HFF-Myc (cell line): ENCODE measurements at regions not wholly inside any gene's neighbourhood (a gene's known extent, or its start where the extent isn't known, plus 50 kb on each side); places are given as distances from the start of the nearest gene placed in this dataset.

Experiments
- DNase-seq: peaks from one replicate; pipeline ENCODE4 v3.0.0-alpha.2; 2011; ENCODE audit warnings: low read depth; ENCODE audit errors: extremely low read depth
- H3K4me3 ChIP-seq: replicated peaks from 2 replicates; pipeline ENCODE4 v1.5.1; 2011; ENCODE audit warnings: low read depth, mild to moderate bottlenecking, control low read depth, low read length
- TF ChIP-seq, protein P1 (sequence below): IDR thresholded peaks from 2 replicates; pipeline ENCODE4 v1.5.1; 2012; ENCODE audit warnings: mild to moderate bottlenecking, low read depth, low read length, control low read depth; ENCODE audit errors: missing control alignments

DNA sequence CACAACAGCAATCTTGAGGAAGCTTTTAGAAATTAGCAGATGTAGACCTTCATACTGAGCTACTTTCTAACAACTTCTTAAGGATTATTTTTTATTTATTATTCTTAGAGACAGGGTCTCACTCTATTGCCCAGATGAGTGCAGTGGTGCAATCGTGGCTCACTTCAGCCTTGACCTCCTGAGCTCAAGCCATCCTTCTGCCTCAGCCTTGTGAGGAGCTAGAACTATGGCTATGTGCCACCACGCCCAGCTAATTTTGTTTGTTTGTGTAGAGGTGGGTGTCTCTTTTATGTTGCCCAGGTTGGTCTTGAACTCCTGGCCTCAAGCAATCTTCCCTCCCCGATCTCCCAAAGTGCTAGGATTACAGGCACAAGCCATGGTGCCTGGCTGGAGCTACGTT lies 200.6 kb downstream of the TSHZ3 start:
- no peak overlapping the region for H3K4me3 ChIP-seq
- TF ChIP-seq, protein P1, sequence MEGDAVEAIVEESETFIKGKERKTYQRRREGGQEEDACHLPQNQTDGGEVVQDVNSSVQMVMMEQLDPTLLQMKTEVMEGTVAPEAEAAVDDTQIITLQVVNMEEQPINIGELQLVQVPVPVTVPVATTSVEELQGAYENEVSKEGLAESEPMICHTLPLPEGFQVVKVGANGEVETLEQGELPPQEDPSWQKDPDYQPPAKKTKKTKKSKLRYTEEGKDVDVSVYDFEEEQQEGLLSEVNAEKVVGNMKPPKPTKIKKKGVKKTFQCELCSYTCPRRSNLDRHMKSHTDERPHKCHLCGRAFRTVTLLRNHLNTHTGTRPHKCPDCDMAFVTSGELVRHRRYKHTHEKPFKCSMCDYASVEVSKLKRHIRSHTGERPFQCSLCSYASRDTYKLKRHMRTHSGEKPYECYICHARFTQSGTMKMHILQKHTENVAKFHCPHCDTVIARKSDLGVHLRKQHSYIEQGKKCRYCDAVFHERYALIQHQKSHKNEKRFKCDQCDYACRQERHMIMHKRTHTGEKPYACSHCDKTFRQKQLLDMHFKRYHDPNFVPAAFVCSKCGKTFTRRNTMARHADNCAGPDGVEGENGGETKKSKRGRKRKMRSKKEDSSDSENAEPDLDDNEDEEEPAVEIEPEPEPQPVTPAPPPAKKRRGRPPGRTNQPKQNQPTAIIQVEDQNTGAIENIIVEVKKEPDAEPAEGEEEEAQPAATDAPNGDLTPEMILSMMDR: no peak
- DNase-seq: no peak

DNA sequence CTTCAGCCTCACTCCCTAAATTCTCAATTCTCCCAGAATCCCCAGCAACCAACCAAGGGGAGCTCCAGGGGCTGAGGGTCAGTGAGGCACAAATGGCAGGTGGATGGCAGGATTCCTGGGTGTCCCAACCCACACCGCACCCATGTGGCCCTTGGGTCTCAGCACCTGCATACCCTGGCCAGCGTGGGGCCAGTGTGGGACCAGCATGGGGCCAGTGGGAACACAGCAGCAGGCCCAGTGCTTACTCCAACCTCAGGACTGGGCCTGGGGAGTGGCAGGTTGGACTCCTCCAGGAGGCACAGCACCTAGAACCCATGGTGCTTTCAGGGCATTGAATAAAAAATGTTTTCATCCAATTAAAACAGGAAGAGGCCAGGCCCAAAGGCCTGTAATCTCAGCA lies 202.0 kb downstream of the TSHZ3 start:
- no peak overlapping the region for H3K4me3 ChIP-seq
- DNase-seq: no peak
- TF ChIP-seq, protein P1: no peak

DNA sequence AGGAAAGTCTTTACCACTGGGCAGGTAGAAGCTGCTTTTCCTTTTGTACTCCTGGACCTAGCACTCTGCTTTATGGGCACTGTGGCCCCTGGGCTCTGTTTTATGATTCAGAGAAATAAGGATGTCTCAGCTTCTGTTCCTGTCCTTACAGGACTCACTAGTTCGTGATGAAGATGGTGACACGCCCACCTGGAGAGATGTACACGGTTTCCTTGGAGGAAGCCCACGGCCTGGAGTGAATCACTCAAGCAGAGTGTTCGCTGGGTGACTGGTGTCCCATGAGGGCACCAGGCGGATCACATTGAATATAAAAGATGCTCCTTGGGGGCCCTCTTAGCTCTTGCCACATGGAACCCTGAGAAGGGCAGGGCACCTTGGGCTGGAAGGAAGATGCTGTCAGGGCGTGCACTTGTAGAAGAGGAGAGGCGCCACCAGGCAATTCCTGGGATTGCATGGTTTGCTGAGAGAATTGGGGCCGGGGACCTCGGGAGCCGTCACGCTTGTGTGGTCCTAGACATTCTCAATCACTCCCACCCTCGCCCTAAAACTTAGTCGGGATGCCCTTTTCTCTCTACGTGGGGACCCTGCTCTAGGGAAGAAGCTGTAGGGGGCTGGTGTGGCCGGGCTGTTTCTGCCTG lies 202.6 kb downstream of the TSHZ3 start:
- TF ChIP-seq, protein P1: no peak
- DNase-seq: no peak
- no peak overlapping the region for H3K4me3 ChIP-seq

DNA sequence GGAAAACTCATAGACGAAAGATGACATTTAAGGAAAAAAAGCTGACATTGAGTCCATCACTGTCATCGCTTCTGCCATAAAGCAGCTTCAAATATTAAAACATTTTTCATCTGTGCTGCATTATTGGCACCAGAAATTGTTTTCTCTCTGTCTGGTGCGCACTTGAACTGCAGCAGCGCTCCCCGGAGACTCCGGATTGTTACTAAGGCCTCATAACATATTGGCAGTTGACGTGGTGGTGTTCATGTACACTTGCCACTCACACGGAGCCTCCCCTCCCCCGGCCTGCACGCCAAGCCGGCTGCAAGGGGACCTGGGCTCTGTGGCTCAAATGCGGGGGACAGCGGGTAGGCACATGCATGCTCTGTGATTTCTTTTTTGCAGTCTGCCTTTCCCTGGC lies 203.2 kb downstream of the TSHZ3 start:
- TF ChIP-seq, protein P1: no peak
- H3K4me3 ChIP-seq: no peak overlapping the region
- no peak for DNase-seq

DNA sequence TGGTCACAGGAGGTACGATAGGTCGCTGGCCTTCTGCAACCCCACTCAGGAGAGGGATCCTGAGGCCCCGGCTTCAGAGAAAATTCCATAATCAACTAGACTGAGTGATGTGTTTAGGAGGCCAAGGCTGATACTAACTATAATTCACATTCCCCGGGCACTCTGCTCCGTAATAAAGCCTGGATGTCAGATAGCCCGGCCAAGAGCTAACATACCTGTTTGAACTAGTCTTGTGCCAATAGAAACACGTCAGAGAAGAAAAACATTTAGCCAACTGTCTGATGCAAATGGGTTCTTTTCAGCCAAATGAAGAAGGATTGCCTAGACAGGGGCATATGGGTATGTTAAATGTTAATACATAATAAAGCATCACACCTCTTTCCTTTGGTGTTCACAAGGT lies 204.2 kb downstream of the TSHZ3 start:
- H3K4me3 ChIP-seq: no peak overlapping the region
- TF ChIP-seq, protein P1: no peak
- DNase-seq: no peak

DNA sequence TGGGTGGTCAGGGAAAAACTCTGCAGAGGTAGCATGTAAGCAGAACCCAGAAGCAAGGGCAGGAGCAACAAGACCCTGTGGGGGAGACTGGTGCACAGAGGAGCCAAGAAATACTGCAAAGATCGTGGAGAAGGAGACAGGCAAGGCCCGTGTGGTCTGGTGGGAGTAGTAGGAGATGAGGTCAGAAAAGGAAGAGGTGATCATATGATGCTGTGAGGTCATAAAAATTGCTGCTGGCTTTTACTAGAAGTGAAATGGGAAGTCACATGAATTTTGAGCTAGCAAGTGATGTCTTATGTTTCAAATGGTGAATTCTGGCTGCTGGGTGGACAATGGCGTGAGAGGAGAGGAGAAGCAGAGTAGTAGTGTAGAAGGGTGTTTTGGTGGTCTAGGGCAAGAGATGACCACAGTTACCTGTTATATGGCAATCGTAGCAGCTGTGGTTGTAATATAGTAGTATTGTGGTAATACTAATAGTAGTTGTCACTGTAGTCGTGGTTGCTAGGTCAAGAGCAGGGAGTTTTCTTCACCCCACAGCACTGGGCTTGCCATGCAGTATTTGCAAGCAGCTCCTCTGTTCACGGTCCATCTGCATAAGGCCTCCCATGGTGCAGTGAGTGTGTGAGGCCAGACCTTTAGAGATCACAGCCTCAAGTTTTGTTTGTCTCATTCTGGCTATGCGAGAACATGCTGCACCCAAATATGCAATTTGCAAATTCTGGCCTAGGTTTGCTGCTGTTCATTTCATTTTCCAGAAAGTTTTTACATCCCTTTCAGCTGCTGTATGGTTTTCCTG lies 205.0 kb downstream of the TSHZ3 start:
- TF ChIP-seq, protein P1: no peak
- no peak for DNase-seq
- no peak overlapping the region for H3K4me3 ChIP-seq
